Gastroesophageal sphincter (tissue), 4 donors: ENCODE measurements at regions not wholly inside any gene's neighbourhood (a gene's known extent, or its start where the extent isn't known, plus 50 kb on each side); places are given as distances from the start of the nearest gene placed in this dataset.

Experiments
- ATAC-seq: fragments of 150-250 bp; one replicate; pipeline ENCODE4 v1.9.1; 2016; ENCODE audit warnings: mild to moderate bottlenecking, moderate library complexity
- H3K27ac ChIP-seq, 4 donors: fragments of 200-600 bp; sonication (generic) in 3 of 4; 1 replicate in 3 of 4; 2 replicates in 1 of 4; pipeline ENCODE4 v1.5.1; 2016 to 2019
- H3K27me3 ChIP-seq: fragments of 200-600 bp; sonication (generic); one replicate; pipeline ENCODE4 v1.5.1; 2019
- H3K36me3 ChIP-seq, 2 donors: fragments of 200-600 bp; sonication (generic); one replicate each; pipeline ENCODE4 v1.5.1; 2019; ENCODE audit warnings: control low read depth in 1 of 2
- H3K4me1 ChIP-seq, 3 donors: fragments of 200-600 bp; sonication (generic); 1 replicate in 2 of 3; 2 replicates in 1 of 3; pipeline ENCODE4 v1.5.1; 2016 to 2019; ENCODE audit warnings: control low read depth in 2 of 3
- H3K4me3 ChIP-seq, 2 donors: fragments of 200-600 bp; sonication (generic); one replicate each; pipeline ENCODE4 v1.5.1; 2019; ENCODE audit warnings: mild to moderate bottlenecking in 1 of 2, moderate library complexity in 1 of 2
- H3K9me3 ChIP-seq, 3 donors: fragments of 200-600 bp; sonication (generic); one replicate each; pipeline ENCODE4 v1.5.1; 2017 to 2019; ENCODE audit warnings: control low read depth in 2 of 3
- CTCF ChIP-seq, 4 experiments: fragments of 200-600 bp in 2 of 4; fragments of 450-650 bp in 2 of 4; sonication (generic) in 1 of 4; IDR thresholded peaks; one replicate each; pipeline ENCODE4 v1.5.1; 2017 to 2019; ENCODE audit warnings: antibody characterized with exemption in 4 of 4, mild to moderate bottlenecking in 2 of 4, moderate library complexity in 2 of 4
- EP300 ChIP-seq: sonication (generic); formaldehyde crosslinking; IDR thresholded peaks from one replicate; pipeline ENCODE4 v1.6.1; 2017; ENCODE audit warnings: antibody characterized with exemption, mild to moderate bottlenecking
- POLR2A ChIP-seq, 2 donors: fragments of 450-650 bp; IDR thresholded peaks; one replicate each; pipeline ENCODE4 v1.6.1; 2017; ENCODE audit warnings: antibody characterized with exemption in 2 of 2, mild to moderate bottlenecking in 2 of 2, moderate library complexity in 1 of 2
- POLR2AphosphoS5 ChIP-seq: sonication (generic); formaldehyde crosslinking; IDR thresholded peaks from one replicate; pipeline ENCODE4 v1.6.1; 2017; ENCODE audit warnings: antibody characterized with exemption
- WGBS, 2 donors: methylation state at CpG; one replicate each; pipeline ENCODE4 v1.1.5; 2018; ENCODE audit warnings: low coverage in 1 of 2; 5-methylcytosine and 5-hydroxymethylcytosine counted together

DNA sequence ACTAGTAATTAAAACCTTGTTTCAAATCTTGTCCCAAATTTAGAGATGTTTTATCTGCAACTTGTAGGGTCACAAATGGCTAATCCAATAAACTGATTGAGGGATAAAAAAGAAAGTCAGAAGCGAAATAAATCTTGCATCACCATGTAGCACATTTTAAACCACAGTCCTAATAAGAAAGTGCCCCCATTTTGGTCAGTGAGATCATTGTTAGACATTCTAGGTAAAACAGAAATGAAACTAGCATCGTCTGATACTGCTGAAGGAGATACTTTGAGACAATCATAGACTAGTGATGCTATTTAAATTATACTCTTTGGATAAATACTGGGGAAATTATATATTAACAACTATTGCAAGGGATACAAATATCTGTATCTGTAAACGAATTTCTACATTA, 247.9 kb downstream of the AMY1C start:
- Histone ChIP-seq H3K9me3 (no peaks in the 10 kb centered on the region), H3K4me1 (no peaks in the 10 kb centered on the region), H3K27ac (no peak overlapping the region), H3K36me3 (no peaks in the 10 kb centered on the region), H3K4me3 (no peak overlapping the region), H3K27me3 (no peaks in the 10 kb centered on the region)
- ATAC-seq = no peak
- WGBS, 2 donors = 25 to 43% methylated on average over 3 of the region's 3 CpGs
- TF ChIP-seq POLR2A (IDR thresholded peaks at IDR 0.05) (no peak), POLR2AphosphoS5 (no peak), EP300 (no peak), CTCF (IDR thresholded peaks at IDR 0.05) (no peak)

GRCh38 chr1:104018922-104019674, 269.4 kb downstream of the AMY1C start:
- Histone ChIP-seq H3K27me3 (no peaks in the 10 kb centered on the region), H3K36me3 (no peaks in the 10 kb centered on the region), H3K9me3 (no peaks in the 10 kb centered on the region), H3K4me1 (no peaks in the 10 kb centered on the region), H3K27ac (no peak overlapping the region), H3K4me3 (no peak overlapping the region)
- ATAC-seq = no peak
- 80% methylated on average over 1 of the region's 1 CpG; no CpG with 5 or more reads in 1 of the 2 donors for WGBS, 2 donors
- no peak for TF ChIP-seq CTCF (IDR thresholded peaks at IDR 0.05)
- TF ChIP-seq EP300 = no peak
- TF ChIP-seq POLR2AphosphoS5 = no peak
- TF ChIP-seq POLR2A (IDR thresholded peaks at IDR 0.05) = no peak

DNA sequence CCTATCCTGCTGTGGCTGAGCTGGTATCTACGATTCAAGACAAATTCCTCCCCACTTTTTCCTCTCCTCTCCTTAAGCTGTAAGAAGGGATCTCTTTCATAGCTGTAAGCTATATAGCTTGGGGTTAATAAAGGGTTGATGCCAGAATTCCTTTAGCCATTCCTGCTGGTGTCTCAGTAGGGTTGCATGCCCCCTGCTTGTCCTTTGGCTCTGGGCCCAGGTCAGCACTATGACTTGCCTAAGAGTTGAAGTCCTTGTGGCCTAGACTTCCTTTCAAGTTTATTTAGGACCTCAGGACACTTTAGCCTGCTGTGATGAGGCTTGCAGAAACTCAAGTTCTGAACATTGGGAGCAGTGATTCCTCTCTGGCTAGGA, 270.0 kb downstream of the AMY1C start:
- Histone ChIP-seq H3K4me3 (no peak overlapping the region), H3K36me3 (no peaks in the 10 kb centered on the region), H3K4me1 (no peaks in the 10 kb centered on the region), H3K27me3 (no peaks in the 10 kb centered on the region), H3K9me3 (no peaks in the 10 kb centered on the region), H3K27ac (no peak overlapping the region)
- 70% methylated on average over 1 of the region's 1 CpG; no CpG with 5 or more reads in 1 of the 2 donors for WGBS, 2 donors
- TF ChIP-seq POLR2A (IDR thresholded peaks at IDR 0.05) = no peak
- no peak for TF ChIP-seq CTCF (IDR thresholded peaks at IDR 0.05)
- TF ChIP-seq POLR2AphosphoS5 = no peak
- TF ChIP-seq EP300 = no peak
- ATAC-seq = no peak

DNA sequence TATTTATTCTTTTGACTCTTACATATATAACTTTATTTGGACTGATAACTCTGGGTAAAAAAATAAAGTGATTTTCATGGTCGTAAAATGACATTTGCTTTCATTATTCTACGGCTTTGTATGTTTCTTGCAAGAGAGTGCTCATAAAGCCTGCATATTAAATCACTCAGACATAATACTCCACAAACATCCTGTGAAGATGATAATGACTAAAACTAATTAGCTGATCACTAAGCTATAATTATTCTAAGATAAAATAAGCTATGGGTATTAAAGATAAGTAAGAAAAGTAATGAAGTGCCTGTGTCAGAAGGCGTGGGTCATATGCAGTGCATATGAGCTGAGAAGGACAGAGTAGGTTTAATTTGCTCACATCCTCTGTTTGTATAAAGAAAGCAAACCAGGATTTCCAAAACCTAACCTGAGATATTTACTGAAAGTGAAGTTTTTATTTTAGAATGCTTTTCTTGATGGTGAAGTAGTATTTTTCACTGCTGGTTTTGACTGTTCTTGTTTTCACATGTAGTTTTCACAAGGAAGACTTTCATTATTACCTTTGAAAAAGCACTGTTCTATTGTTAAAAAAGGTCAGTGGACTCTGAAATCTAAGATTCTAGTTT, 278.8 kb downstream of the AMY1C start:
- Histone ChIP-seq H3K4me3 (no peak overlapping the region), H3K27ac (no peak overlapping the region), H3K36me3 (no peaks in the 10 kb centered on the region), H3K27me3 (no peaks in the 10 kb centered on the region), H3K9me3 (no peaks in the 10 kb centered on the region), H3K4me1 (no peaks in the 10 kb centered on the region)
- WGBS, 2 donors = 61 to 69% methylated on average over 3 of the region's 3 CpGs
- ATAC-seq = no peak
- TF ChIP-seq POLR2AphosphoS5 (no peak), POLR2A (IDR thresholded peaks at IDR 0.05) (no peak), CTCF (IDR thresholded peaks at IDR 0.05) (no peak), EP300 (no peak)

- WGBS, 2 donors = 78 to 86% methylated on average over 1 of the region's 1 CpG
Measured at GRCh38 chr1:104029456-104029970, 279.8 kb downstream of the AMY1C start.

More at GRCh38 chr1:104029456-104029970, 279.8 kb downstream of the AMY1C start:
- H3K4me1 ChIP-seq = no peaks in the 10 kb centered on the region
- H3K36me3 ChIP-seq = no peaks in the 10 kb centered on the region
- TF ChIP-seq EP300 = no peak
- no peak for TF ChIP-seq POLR2A (IDR thresholded peaks at IDR 0.05)
- TF ChIP-seq POLR2AphosphoS5 = no peak
- no peak for TF ChIP-seq CTCF (IDR thresholded peaks at IDR 0.05)
- H3K9me3 ChIP-seq = no peaks in the 10 kb centered on the region
- no peak for ATAC-seq
- no peaks in the 10 kb centered on the region for H3K27me3 ChIP-seq
- no peak overlapping the region for H3K4me3 ChIP-seq
- H3K27ac ChIP-seq = no peak overlapping the region
